ENCODE measurements at regions not wholly inside any gene's neighbourhood (a gene's known extent, or its start where the extent isn't known, plus 50 kb on each side); places are given as distances from the start of the nearest gene placed in this dataset.

- Histone ChIP-seq H3K9me3 (no peaks in the 10 kb centered on the region), H3K27me3 (no peaks in the 10 kb centered on the region), H3K4me1 (no peaks in the 10 kb centered on the region), H3K27ac (no peak overlapping the region), H3K4me3 (no peak overlapping the region), H3K36me3 (no peaks in the 10 kb centered on the region)
- ATAC-seq (peak; percentile 80), DNase-seq (peak in 1 of 4 donors; percentile 5)
- TF ChIP-seq CTCF (IDR thresholded peaks at IDR 0.05): no peak
- intact Hi-C loops (cut with DNase I): no loop called here
Observed at GRCh38 chr2:223669453-223670225, 67.5 kb upstream of the SCG2 start.

DNA sequence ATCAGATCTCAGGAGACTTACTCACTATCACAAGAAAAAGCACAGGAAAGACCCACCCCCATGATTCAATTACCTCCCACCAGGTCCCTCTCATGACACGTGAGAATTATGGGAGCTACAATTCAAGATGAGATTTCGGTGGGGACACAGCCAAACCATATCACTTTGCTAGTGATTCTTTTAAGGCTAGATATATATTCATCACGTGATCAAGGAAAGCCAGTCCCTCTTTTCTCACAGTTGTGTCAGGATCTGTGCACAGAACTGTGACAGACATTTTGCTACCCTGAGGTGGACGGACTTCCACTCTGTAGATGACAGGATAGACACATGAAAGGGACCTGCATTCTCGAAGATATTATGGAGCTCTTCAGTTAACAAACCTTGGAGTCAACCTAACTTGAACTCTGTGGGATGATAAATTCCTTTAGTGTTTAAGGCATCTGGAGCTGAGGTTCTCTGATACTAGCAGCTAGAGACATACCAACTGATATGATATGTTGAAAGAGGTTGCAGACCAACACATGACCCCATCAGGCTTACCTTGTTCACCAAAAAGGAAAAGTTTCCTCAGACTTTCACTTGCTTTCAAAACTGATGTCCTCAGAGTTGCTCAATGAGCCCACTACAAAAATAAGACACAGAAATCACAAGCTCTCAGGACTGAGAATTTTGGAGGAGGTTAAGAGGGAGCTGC lies 66.3 kb upstream of the SCG2 start:
- no peaks in the 10 kb centered on the region for H3K27me3 ChIP-seq
- no peaks in the 10 kb centered on the region for H3K4me1 ChIP-seq
- intact Hi-C loops (cut with DNase I): no loop called here
- H3K9me3 ChIP-seq: no peaks in the 10 kb centered on the region
- H3K4me3 ChIP-seq: no peak overlapping the region
- no peak for ATAC-seq
- TF ChIP-seq CTCF (IDR thresholded peaks at IDR 0.05): no peak
- H3K36me3 ChIP-seq: no peaks in the 10 kb centered on the region
- H3K27ac ChIP-seq: no peak overlapping the region
- DNase-seq: no peak

GRCh38 chr2:223654384-223654915 lies 52.3 kb upstream of the SCG2 start:
- H3K27ac ChIP-seq: no peak overlapping the region
- ATAC-seq: no peak
- intact Hi-C loops (cut with DNase I): no loop called here
- DNase-seq: no peak
- H3K4me3 ChIP-seq: no peak overlapping the region
- TF ChIP-seq CTCF (IDR thresholded peaks at IDR 0.05): no peak
- no peaks in the 10 kb centered on the region for H3K4me1 ChIP-seq
- no peaks in the 10 kb centered on the region for H3K27me3 ChIP-seq
- no peaks in the 10 kb centered on the region for H3K9me3 ChIP-seq
- no peaks in the 10 kb centered on the region for H3K36me3 ChIP-seq

DNA sequence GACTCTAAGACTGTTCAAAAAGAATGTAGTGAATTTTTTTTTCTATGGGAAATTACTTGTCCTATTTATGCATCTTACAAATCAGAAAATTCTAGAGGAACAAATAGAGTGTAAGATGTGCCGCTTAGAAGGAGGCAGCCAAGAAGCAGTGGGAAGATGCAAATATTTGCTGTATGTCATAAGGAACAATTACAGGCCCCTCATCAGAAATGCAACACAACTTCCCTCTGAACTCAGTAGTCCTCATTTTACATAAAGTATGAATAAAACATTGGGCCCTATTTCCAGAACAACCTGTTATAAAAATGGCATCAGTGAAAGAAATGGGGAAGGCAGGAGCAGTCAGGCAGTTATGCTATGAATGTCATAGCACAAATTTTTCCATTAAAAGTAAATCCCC lies 50.7 kb upstream of the SCG2 start:
- intact Hi-C loops (cut with DNase I): no loop called here
- no peak for ATAC-seq
- H3K4me1 ChIP-seq: no peaks in the 10 kb centered on the region
- no peak for TF ChIP-seq CTCF (IDR thresholded peaks at IDR 0.05)
- H3K36me3 ChIP-seq: no peaks in the 10 kb centered on the region
- no peaks in the 10 kb centered on the region for H3K27me3 ChIP-seq
- no peaks in the 10 kb centered on the region for H3K9me3 ChIP-seq
- DNase-seq: no peak
- H3K27ac ChIP-seq: no peak overlapping the region
- no peak overlapping the region for H3K4me3 ChIP-seq

DNA sequence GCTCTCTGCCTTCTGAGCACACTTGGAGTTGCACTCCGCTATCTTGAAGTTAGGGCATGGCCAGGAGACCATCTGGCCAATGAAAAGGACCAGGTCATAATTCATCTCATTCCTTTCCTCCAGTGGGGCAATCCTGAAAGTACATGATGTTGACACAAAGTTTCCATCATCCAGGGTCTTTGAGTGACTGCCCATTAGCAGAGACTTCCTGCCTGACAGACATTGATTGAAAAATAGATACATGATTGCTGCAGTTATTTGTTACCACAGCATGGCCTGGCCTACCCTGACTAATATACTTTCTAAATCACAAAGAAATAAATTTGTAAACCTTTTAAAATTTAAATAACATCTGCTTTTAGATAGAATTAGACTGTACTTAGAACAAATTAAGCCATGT lies 50.0 kb upstream of the SCG2 start:
- Histone ChIP-seq H3K36me3 (no peaks in the 10 kb centered on the region), H3K4me1 (no peaks in the 10 kb centered on the region), H3K27ac (no peak overlapping the region), H3K27me3 (no peaks in the 10 kb centered on the region), H3K4me3 (no peak overlapping the region), H3K9me3 (no peaks in the 10 kb centered on the region)
- no peak for DNase-seq
- intact Hi-C loops (cut with DNase I): no loop called here
- no peak for ATAC-seq
- no peak for TF ChIP-seq CTCF (IDR thresholded peaks at IDR 0.05)

Data from left lung (tissue), 4 donors.